ENCODE measurements at regions not wholly inside any gene's neighbourhood (a gene's known extent, or its start where the extent isn't known, plus 50 kb on each side); places are given as distances from the start of the nearest gene placed in this dataset.

DNA sequence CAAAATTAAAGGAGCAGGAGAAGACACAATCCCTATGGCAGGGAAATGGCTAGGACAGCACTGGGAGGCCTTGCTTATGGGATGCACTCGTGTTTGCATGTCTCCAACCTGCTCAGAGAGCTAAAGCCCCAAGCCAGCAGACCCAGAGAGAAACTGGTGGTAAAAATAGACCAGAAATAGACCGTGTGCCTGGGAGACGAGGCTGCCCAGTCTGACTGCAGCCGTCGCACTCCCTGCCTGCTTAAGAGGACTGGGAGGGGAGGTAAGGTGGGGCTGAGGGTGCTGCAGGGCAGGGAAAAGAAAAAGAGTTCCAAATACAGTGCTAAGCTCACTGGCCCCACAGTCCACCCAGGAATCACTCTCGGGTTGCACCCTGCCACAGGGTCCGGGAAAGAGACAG is 633.5 kb downstream of the BCOR start:
- TF ChIP-seq, protein P1, sequence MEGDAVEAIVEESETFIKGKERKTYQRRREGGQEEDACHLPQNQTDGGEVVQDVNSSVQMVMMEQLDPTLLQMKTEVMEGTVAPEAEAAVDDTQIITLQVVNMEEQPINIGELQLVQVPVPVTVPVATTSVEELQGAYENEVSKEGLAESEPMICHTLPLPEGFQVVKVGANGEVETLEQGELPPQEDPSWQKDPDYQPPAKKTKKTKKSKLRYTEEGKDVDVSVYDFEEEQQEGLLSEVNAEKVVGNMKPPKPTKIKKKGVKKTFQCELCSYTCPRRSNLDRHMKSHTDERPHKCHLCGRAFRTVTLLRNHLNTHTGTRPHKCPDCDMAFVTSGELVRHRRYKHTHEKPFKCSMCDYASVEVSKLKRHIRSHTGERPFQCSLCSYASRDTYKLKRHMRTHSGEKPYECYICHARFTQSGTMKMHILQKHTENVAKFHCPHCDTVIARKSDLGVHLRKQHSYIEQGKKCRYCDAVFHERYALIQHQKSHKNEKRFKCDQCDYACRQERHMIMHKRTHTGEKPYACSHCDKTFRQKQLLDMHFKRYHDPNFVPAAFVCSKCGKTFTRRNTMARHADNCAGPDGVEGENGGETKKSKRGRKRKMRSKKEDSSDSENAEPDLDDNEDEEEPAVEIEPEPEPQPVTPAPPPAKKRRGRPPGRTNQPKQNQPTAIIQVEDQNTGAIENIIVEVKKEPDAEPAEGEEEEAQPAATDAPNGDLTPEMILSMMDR (IDR thresholded peaks at IDR 0.05; ENCODE audit: low read length): no peak
- no peak for TF ChIP-seq EZH2 (IDR thresholded peaks at IDR 0.05; ENCODE audit: borderline replicate concordance, low read length)
